H1 (cell line): ENCODE measurements at regions not wholly inside any gene's neighbourhood (a gene's known extent, or its start where the extent isn't known, plus 50 kb on each side); places are given as distances from the start of the nearest gene placed in this dataset.

Experiments used
- SRF ChIP-seq: IDR thresholded peaks from 2 replicates; pipeline ENCODE4 v1.6.1; 2011; ENCODE audit warnings: mild to moderate bottlenecking, low read depth, low read length, moderate library complexity
- TF ChIP-seq, protein P1 (sequence below): fragments of 300-600 bp; sonication (generic); IDR thresholded peaks from 2 replicates; pipeline ENCODE4 v1.7.1; 2012; ENCODE audit warnings: low read length, moderate library complexity, mild to moderate bottlenecking, inconsistent platforms; ENCODE audit not compliant: insufficient replicate concordance

- TF ChIP-seq, protein P1, sequence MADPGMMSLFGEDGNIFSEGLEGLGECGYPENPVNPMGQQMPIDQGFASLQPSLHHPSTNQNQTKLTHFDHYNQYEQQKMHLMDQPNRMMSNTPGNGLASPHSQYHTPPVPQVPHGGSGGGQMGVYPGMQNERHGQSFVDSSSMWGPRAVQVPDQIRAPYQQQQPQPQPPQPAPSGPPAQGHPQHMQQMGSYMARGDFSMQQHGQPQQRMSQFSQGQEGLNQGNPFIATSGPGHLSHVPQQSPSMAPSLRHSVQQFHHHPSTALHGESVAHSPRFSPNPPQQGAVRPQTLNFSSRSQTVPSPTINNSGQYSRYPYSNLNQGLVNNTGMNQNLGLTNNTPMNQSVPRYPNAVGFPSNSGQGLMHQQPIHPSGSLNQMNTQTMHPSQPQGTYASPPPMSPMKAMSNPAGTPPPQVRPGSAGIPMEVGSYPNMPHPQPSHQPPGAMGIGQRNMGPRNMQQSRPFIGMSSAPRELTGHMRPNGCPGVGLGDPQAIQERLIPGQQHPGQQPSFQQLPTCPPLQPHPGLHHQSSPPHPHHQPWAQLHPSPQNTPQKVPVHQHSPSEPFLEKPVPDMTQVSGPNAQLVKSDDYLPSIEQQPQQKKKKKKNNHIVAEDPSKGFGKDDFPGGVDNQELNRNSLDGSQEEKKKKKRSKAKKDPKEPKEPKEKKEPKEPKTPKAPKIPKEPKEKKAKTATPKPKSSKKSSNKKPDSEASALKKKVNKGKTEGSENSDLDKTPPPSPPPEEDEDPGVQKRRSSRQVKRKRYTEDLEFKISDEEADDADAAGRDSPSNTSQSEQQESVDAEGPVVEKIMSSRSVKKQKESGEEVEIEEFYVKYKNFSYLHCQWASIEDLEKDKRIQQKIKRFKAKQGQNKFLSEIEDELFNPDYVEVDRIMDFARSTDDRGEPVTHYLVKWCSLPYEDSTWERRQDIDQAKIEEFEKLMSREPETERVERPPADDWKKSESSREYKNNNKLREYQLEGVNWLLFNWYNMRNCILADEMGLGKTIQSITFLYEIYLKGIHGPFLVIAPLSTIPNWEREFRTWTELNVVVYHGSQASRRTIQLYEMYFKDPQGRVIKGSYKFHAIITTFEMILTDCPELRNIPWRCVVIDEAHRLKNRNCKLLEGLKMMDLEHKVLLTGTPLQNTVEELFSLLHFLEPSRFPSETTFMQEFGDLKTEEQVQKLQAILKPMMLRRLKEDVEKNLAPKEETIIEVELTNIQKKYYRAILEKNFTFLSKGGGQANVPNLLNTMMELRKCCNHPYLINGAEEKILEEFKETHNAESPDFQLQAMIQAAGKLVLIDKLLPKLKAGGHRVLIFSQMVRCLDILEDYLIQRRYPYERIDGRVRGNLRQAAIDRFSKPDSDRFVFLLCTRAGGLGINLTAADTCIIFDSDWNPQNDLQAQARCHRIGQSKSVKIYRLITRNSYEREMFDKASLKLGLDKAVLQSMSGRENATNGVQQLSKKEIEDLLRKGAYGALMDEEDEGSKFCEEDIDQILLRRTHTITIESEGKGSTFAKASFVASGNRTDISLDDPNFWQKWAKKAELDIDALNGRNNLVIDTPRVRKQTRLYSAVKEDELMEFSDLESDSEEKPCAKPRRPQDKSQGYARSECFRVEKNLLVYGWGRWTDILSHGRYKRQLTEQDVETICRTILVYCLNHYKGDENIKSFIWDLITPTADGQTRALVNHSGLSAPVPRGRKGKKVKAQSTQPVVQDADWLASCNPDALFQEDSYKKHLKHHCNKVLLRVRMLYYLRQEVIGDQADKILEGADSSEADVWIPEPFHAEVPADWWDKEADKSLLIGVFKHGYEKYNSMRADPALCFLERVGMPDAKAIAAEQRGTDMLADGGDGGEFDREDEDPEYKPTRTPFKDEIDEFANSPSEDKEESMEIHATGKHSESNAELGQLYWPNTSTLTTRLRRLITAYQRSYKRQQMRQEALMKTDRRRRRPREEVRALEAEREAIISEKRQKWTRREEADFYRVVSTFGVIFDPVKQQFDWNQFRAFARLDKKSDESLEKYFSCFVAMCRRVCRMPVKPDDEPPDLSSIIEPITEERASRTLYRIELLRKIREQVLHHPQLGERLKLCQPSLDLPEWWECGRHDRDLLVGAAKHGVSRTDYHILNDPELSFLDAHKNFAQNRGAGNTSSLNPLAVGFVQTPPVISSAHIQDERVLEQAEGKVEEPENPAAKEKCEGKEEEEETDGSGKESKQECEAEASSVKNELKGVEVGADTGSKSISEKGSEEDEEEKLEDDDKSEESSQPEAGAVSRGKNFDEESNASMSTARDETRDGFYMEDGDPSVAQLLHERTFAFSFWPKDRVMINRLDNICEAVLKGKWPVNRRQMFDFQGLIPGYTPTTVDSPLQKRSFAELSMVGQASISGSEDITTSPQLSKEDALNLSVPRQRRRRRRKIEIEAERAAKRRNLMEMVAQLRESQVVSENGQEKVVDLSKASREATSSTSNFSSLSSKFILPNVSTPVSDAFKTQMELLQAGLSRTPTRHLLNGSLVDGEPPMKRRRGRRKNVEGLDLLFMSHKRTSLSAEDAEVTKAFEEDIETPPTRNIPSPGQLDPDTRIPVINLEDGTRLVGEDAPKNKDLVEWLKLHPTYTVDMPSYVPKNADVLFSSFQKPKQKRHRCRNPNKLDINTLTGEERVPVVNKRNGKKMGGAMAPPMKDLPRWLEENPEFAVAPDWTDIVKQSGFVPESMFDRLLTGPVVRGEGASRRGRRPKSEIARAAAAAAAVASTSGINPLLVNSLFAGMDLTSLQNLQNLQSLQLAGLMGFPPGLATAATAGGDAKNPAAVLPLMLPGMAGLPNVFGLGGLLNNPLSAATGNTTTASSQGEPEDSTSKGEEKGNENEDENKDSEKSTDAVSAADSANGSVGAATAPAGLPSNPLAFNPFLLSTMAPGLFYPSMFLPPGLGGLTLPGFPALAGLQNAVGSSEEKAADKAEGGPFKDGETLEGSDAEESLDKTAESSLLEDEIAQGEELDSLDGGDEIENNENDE = no peak
- TF ChIP-seq SRF = no peak
Observed at GRCh38 chr10:84719687-84720086, 391.3 kb downstream of the CCSER2 start (continued).
